ENCODE measurements at regions not wholly inside any gene's neighbourhood (a gene's known extent, or its start where the extent isn't known, plus 50 kb on each side); places are given as distances from the start of the nearest gene placed in this dataset.
A peak's percentile ranks its signal among the peaks of the same experiment; 100 is the strongest.

DNA sequence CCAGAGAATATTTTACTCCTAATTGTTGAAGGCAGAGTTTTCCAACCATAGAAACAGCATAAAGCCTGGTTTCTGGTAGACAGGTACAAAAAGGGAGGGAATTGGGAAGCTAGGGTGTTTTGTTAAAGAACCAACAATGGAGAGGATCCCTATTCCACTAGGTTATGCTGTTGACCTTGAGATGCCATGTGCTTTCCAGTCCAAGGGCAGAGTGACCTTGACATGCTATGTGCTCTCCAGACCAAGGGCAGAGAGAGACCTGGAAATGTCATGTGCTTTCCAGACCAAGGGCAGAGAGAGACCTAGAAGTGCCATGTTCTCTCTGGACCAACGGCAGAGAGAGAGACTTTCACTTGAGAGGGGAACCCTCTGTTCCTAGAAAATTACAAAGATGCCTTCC lies 1043.8 kb upstream of the FBXO33 start:
- H3K4me2 ChIP-seq (ENCODE audit: low read depth, low read length): no peak overlapping the region
- no TSS peak for BruUV-seq (replicated peaks)
- no peaks in the 10 kb centered on the region for H3K27me3 ChIP-seq (ENCODE audit: control insufficient read depth in 1 of 2, insufficient read depth in 2 of 2, low read length in 2 of 2)
- H3K9ac ChIP-seq (ENCODE audit: insufficient read depth, low read depth, low read length): no peak overlapping the region
- no peak overlapping the region for H3K4me3 ChIP-seq (replicated peaks in 1 of 3; ENCODE audit: insufficient read depth in 1 of 3, low read depth in 2 of 3, low read length in 3 of 3)
- no peaks in the 10 kb centered on the region for H4K20me1 ChIP-seq (ENCODE audit: insufficient read depth, low read length)
- no peak for FAIRE-seq
- no peak for ATAC-seq
- no peaks in the 10 kb centered on the region for H3K4me1 ChIP-seq (ENCODE audit: insufficient read depth, low read length)
- ChIA-PET POLR2A (no interaction called here), CTCF (ENCODE audit: low intra/inter-chr PET ratio, low total read pairs) (no interaction called here)
- in situ Hi-C loops (cut with HindIII; ENCODE audit: extremely low pct_ligation_motif_present, low pct_unique_long_range_greater_than_20kb) (no loop called here), intact Hi-C loops (cut with micrococcal nuclease; ENCODE audit: unreplicated experiment) (no loop called here)
- H3K27ac ChIP-seq (ENCODE audit: extremely low read length, insufficient read depth, low read length): no peak overlapping the region
- H2AFZ ChIP-seq (ENCODE audit: low read length): no peak overlapping the region
- H3K36me3 ChIP-seq (replicated peaks in 1 of 2; ENCODE audit: control insufficient read depth in 1 of 2, insufficient read depth in 2 of 2, low read length in 2 of 2): no peaks in the 10 kb centered on the region
- no peaks in the 10 kb centered on the region for H3K79me2 ChIP-seq (ENCODE audit: insufficient read depth, low read length)
- TF ChIP-seq ESRRA (CRISPR knock-in tag; IDR thresholded peaks at IDR 0.05; ENCODE audit: low read depth): peak; percentile 55; the same call in 1 of the 2 replicates
- TF ChIP-seq, protein P1, sequence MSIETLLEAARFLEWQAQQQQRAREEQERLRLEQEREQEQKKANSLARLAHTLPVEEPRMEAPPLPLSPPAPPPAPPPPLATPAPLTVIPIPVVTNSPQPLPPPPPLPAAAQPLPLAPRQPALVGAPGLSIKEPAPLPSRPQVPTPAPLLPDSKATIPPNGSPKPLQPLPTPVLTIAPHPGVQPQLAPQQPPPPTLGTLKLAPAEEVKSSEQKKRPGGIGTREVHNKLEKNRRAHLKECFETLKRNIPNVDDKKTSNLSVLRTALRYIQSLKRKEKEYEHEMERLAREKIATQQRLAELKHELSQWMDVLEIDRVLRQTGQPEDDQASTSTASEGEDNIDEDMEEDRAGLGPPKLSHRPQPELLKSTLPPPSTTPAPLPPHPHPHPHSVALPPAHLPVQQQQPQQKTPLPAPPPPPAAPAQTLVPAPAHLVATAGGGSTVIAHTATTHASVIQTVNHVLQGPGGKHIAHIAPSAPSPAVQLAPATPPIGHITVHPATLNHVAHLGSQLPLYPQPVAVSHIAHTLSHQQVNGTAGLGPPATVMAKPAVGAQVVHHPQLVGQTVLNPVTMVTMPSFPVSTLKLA (IDR thresholded peaks at IDR 0.05): peak; percentile 90
- TF ChIP-seq, protein P2, sequence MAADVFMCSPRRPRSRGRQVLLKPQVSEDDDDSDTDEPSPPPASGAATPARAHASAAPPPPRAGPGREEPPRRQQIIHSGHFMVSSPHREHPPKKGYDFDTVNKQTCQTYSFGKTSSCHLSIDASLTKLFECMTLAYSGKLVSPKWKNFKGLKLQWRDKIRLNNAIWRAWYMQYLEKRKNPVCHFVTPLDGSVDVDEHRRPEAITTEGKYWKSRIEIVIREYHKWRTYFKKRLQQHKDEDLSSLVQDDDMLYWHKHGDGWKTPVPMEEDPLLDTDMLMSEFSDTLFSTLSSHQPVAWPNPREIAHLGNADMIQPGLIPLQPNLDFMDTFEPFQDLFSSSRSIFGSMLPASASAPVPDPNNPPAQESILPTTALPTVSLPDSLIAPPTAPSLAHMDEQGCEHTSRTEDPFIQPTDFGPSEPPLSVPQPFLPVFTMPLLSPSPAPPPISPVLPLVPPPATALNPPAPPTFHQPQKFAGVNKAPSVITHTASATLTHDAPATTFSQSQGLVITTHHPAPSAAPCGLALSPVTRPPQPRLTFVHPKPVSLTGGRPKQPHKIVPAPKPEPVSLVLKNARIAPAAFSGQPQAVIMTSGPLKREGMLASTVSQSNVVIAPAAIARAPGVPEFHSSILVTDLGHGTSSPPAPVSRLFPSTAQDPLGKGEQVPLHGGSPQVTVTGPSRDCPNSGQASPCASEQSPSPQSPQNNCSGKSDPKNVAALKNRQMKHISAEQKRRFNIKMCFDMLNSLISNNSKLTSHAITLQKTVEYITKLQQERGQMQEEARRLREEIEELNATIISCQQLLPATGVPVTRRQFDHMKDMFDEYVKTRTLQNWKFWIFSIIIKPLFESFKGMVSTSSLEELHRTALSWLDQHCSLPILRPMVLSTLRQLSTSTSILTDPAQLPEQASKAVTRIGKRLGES (CRISPR knock-in tag; IDR thresholded peaks at IDR 0.05; ENCODE audit: borderline replicate concordance): no peak
- peaks cover 76% of the 10 kb centered on the region for H3K9me3 ChIP-seq (ENCODE audit: low read length)
- no peak for DNase-seq (ENCODE audit: low spot score)
- WGBS (ENCODE audit: low lambda C conversion rate): 0% methylated on average over 1 of the region's 1 CpG

DNA sequence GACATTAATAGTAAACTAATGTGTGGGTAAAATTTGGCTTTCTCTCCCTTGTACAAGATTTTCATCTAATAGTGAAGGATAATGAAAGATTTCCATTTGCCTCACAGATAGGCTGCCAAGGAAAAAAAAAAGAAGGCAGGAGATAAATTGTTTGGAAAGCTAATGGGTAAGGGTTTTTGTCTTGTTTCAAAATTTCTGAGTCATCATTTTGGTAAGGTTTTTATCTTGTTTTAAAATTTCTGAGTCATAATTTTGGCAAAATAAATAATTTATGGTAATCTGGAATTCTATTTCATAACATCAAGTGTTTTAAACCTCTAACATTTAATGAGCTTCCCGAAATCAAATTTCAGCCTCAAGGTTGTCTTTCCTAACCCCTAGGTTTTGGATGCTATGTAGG lies 1035.7 kb upstream of the FBXO33 start:
- TF ChIP-seq ISX (CRISPR knock-in tag; conservative IDR thresholded peaks at IDR 0.05): no peak
- TF ChIP-seq SRSF4 (IDR thresholded peaks at IDR 0.05; ENCODE audit: low read depth, low read length, poor library complexity, severe bottlenecking): no peak
- TF ChIP-seq MAFF (IDR thresholded peaks at IDR 0.05; ENCODE audit: low read depth, low read length): peak; percentile 91
- TF ChIP-seq MAFK (conservative IDR thresholded peaks at IDR 0.05 in 1 of 2, IDR thresholded peaks at IDR 0.05 in 1 of 2; ENCODE audit: low read length in 2 of 2): peak; percentile 82 to 91
- POLR2A ChIA-PET: no interaction called here
- no TSS peak for BruUV-seq (replicated peaks)
- H3K27ac ChIP-seq (ENCODE audit: extremely low read length, insufficient read depth, low read length): no peak overlapping the region
- FAIRE-seq (no peak), DNase-seq (ENCODE audit: low spot score) (no peak), ATAC-seq (no peak)
- H3K79me2 ChIP-seq (ENCODE audit: insufficient read depth, low read length): no peaks in the 10 kb centered on the region
- no peak overlapping the region for H3K4me3 ChIP-seq (replicated peaks in 1 of 3; ENCODE audit: insufficient read depth in 1 of 3, low read depth in 2 of 3, low read length in 3 of 3)
- H3K9me3 ChIP-seq (ENCODE audit: low read length): peaks cover 94% of the 10 kb centered on the region
- no peak overlapping the region for H2AFZ ChIP-seq (ENCODE audit: low read length)
- H3K36me3 ChIP-seq (replicated peaks in 1 of 2; ENCODE audit: control insufficient read depth in 1 of 2, insufficient read depth in 2 of 2, low read length in 2 of 2): no peaks in the 10 kb centered on the region
- 1% methylated on average over 1 of the region's 1 CpG for WGBS (ENCODE audit: low lambda C conversion rate)
- in situ Hi-C loops (cut with HindIII; ENCODE audit: extremely low pct_ligation_motif_present, low pct_unique_long_range_greater_than_20kb): no loop called here
- intact Hi-C loops (cut with micrococcal nuclease; ENCODE audit: unreplicated experiment): no loop called here
- no peaks in the 10 kb centered on the region for H4K20me1 ChIP-seq (ENCODE audit: insufficient read depth, low read length)
- H3K27me3 ChIP-seq (ENCODE audit: control insufficient read depth in 1 of 2, insufficient read depth in 2 of 2, low read length in 2 of 2): no peaks in the 10 kb centered on the region
- no peak overlapping the region for H3K9ac ChIP-seq (ENCODE audit: insufficient read depth, low read depth, low read length)
- CTCF ChIA-PET (ENCODE audit: low intra/inter-chr PET ratio, low total read pairs): no interaction called here
- no peak overlapping the region for H3K4me2 ChIP-seq (ENCODE audit: low read depth, low read length)
- no peaks in the 10 kb centered on the region for H3K4me1 ChIP-seq (ENCODE audit: insufficient read depth, low read length)

Data from HepG2 (cell line).